Loucy (cell line): ENCODE measurements at regions not wholly inside any gene's neighbourhood (a gene's known extent, or its start where the extent isn't known, plus 50 kb on each side); places are given as distances from the start of the nearest gene placed in this dataset.

Source experiments
- EZH2phosphoT487 ChIP-seq: fragments of 200-600 bp; IDR thresholded peaks from 2 replicates; pipeline ENCODE4 v1.6.1; 2018; ENCODE audit warnings: antibody characterized with exemption, mild to moderate bottlenecking, moderate library complexity, borderline replicate concordance
- TF ChIP-seq, protein P1 (sequence below): fragments of 200-600 bp; sonication (generic); conservative IDR thresholded peaks from 2 replicates; pipeline ENCODE4 v1.5.1; 2014; ENCODE audit warnings: mild to moderate bottlenecking, antibody characterized with exemption, low read length

- TF ChIP-seq, protein P1, sequence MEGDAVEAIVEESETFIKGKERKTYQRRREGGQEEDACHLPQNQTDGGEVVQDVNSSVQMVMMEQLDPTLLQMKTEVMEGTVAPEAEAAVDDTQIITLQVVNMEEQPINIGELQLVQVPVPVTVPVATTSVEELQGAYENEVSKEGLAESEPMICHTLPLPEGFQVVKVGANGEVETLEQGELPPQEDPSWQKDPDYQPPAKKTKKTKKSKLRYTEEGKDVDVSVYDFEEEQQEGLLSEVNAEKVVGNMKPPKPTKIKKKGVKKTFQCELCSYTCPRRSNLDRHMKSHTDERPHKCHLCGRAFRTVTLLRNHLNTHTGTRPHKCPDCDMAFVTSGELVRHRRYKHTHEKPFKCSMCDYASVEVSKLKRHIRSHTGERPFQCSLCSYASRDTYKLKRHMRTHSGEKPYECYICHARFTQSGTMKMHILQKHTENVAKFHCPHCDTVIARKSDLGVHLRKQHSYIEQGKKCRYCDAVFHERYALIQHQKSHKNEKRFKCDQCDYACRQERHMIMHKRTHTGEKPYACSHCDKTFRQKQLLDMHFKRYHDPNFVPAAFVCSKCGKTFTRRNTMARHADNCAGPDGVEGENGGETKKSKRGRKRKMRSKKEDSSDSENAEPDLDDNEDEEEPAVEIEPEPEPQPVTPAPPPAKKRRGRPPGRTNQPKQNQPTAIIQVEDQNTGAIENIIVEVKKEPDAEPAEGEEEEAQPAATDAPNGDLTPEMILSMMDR: no peak
- no peak for TF ChIP-seq EZH2phosphoT487
Measured at GRCh38 chr20:53647286-53647821, 53.7 kb upstream of the ZNF217 start.
